GM18505 (cell line): ENCODE measurements at regions not wholly inside any gene's neighbourhood (a gene's known extent, or its start where the extent isn't known, plus 50 kb on each side); places are given as distances from the start of the nearest gene placed in this dataset.
"Not testable (repeated sequence)": the region's sequence is repeated elsewhere in the genome, so short reads cannot be mapped to it uniquely, and the experiment has no call there.

ENCODE experiments used
- ATAC-seq: cut with Tn5 transposase; IDR thresholded peaks from one replicate; pipeline ENCODE4 v1.9.1; 2021; ENCODE audit not compliant: unreplicated experiment
- POLR2A ChIP-seq: IDR thresholded peaks from 4 replicates; pipeline ENCODE4 v1.6.1; 2011; ENCODE audit warnings: borderline replicate concordance; ENCODE audit not compliant: insufficient read depth, insufficient read length; ENCODE audit errors: extremely low read depth

- no peak for ATAC-seq
- no peak for TF ChIP-seq POLR2A
Measured at GRCh38 chr7:138169441-138169851, 93.2 kb downstream of the AKR1D1 start.

GRCh38 chr7:138170298-138170697 lies 94.0 kb downstream of the AKR1D1 start:
- no peak for ATAC-seq
- TF ChIP-seq POLR2A = no peak

- peak; percentile 93 for ATAC-seq
Measured at GRCh38 chr7:138170959-138171703, 94.9 kb downstream of the AKR1D1 start.

GRCh38 chr7:138173548-138173947 lies 97.3 kb downstream of the AKR1D1 start:
- no peak for TF ChIP-seq POLR2A
- no peak for ATAC-seq

More at GRCh38 chr7:138170959-138171703, 94.9 kb downstream of the AKR1D1 start:
- no peak for TF ChIP-seq POLR2A

- TF ChIP-seq POLR2A = no peak
Measured at GRCh38 chr7:138176060-138176459, 99.8 kb downstream of the AKR1D1 start.

GRCh38 chr7:138184191-138184590 lies 107.9 kb downstream of the AKR1D1 start:
- no peak for TF ChIP-seq POLR2A
- ATAC-seq = no peak

More at GRCh38 chr7:138176060-138176459, 99.8 kb downstream of the AKR1D1 start:
- no peak for ATAC-seq

- no peak for ATAC-seq
- no peak for TF ChIP-seq POLR2A
Measured at GRCh38 chr7:138185132-138185908, 109.1 kb downstream of the AKR1D1 start.

GRCh38 chr7:138186951-138187351 lies 110.7 kb downstream of the AKR1D1 start:
- no peak for ATAC-seq
- no peak for TF ChIP-seq POLR2A

GRCh38 chr7:138188290-138188858 lies 112.1 kb downstream of the AKR1D1 start:
- no peak for TF ChIP-seq POLR2A
- no peak for ATAC-seq

GRCh38 chr7:138194567-138194966 lies 118.3 kb downstream of the AKR1D1 start:
- ATAC-seq = no peak
- no peak for TF ChIP-seq POLR2A

- ATAC-seq = no peak
- no peak for TF ChIP-seq POLR2A
Measured at GRCh38 chr7:138195151-138195571, 118.9 kb downstream of the AKR1D1 start.

- ATAC-seq = not testable (repeated sequence)
Measured at GRCh38 chr7:138196503-138196946, 120.3 kb downstream of the AKR1D1 start.

GRCh38 chr7:138196971-138197896 lies 121.0 kb downstream of the AKR1D1 start:
- no peak for ATAC-seq
- no peak for TF ChIP-seq POLR2A

- ATAC-seq = no peak
- TF ChIP-seq POLR2A = no peak
Measured at GRCh38 chr7:138204285-138204981, 128.2 kb downstream of the AKR1D1 start.
